ENCODE measurements at regions not wholly inside any gene's neighbourhood (a gene's known extent, or its start where the extent isn't known, plus 50 kb on each side); places are given as distances from the start of the nearest gene placed in this dataset.
"Not testable (repeated sequence)": the region's sequence is repeated elsewhere in the genome, so short reads cannot be mapped to it uniquely, and the experiment has no call there.

DNA sequence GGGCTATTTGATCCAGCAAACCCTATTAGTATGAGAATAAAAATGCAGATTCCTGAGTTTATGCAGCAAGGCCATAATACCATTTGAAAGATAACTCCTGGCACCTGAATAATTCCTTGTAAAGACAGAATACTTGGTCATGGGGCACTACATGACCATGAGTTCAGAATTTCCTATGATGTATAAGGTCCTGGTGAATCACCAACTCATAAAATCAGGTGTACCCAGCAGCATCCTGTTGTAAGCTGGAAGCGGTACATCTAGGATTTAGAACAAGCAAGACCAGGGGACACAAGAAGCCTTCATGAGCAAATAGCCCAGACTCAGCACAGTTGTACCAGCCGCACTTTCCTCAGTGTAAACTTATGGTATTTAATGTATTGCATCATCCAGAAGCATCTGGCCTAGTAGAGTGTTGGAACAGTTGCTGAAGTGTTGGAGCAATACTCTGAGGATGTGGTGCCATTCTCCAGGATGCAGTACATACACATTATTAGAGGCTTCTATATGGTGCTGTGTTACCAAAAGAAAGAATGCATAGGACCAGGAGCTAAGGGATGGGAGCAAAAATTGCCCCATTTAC lies 233.4 kb downstream of the SQOR start:
- DNase-seq = no peak

DNA sequence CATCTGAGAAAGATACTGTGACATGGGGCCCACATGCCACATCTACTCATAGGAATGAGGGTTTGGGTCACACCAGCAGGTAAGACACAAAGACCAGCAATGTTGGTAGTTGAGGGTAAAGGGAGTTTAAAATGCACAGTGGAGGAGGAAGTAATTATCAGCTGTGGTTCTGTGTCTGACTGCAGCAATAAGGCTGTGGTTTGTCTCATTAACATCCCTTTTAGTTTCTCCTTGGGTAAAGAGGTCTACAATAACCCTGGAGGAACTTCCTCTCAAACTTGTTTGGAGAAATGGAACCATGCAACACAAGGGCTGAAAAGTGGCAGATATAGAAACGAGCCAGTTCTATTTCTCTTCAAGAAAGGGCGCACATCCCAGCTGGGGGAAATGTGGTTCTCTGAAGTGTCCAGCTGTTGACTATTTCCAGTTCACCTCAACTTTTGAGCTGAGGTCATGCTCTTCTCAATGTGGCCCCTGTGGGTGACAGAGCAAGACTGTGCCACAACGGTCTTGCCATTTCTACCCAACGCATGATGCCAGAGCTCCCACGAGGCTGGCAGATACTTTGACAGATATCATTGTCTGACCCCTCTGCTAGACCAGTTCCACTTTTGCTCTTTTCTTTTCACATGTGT lies 234.3 kb downstream of the SQOR start:
- no peak for DNase-seq

DNA sequence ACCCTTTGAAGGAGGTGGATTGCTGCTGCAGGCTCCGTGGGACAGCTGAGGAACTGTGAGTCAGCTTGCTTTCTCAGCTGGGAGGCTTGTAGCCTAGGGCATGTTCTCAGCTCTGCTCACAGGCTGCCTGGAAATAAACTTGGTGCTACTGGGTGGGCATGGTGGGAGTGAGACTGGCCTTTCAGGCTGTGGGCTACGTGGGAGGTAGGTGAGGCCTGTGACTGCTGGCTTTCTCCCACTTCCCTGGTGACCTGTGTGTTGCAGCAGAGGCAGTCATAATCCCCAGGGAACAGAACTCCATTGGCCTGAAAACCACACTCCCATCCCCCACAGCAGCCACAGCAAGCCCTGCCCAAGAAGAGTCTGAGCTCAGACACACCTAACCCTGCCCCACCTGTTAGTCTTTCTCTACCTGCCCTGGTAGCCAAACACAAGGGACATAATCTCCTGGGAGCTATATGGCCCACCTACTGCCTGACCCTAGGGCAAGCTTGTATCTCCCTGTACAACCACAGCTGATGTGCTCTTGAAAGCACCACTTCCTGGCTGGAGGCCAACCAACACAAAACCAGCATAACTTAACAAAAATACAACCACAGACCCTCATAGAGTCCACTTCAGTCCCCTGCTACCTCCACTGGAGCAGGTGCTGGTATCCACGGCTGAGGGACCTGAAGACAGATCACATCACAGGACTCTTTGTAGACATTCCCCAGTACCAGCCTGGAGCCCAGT lies 236.5 kb downstream of the SQOR start:
- DNase-seq = no peak

DNA sequence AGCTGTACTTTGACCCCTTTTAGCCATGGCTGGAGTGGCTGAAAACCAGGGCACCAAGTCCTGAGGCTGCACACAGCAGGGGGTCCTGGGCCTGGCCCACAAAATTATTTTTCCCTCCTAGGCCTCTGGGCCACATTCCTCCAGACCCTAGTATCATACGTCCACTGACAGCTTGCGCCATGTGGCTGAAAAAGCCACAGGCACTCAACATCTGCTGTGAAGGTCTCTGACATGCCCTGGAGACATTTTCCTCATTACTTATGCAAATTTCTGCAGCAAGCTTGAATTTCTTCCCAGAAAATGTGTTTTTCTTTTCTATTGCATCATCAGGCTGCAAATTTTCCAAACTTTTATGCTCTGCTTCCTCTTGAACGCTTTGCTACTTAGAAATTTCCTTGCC lies 239.0 kb downstream of the SQOR start:
- peak in 1 of 3 donors; percentile 53 for DNase-seq

DNA sequence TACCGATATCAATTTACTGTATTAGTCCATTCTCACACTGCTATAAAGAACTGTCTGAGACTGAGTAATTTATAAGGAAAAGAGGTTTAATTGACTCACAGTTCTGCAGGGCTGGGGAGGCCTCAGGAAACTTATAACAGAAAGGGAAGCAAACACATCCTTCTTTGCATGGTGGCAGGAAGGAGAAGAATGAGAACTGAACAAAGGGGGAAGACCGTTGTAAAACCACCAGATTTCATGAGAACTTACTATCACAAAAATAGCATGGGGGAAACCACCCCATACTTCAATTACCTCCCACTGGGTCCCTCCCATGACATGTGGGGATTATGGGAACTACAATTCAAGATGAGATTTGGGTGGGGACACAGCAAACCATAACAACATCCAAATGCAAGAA lies 239.7 kb downstream of the SQOR start:
- not testable (repeated sequence) for DNase-seq

DNA sequence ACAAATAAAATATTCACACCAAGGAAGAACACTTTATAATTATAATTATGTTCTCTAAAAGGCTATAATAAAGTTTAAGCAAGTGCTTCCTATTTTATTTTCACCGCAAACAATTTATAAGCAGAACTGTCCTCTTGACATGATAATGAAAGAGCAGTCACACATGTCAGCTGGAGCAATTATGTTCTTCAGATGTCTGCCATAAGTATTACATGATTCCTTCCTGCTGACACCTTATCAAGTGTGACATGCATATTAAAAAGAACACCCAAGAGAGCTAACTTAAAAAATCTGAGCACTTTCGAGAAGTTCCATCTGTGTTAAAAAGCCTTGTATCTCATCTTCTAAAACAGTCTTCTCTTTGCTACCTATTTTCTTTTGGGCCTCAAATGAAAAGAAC lies 249.5 kb downstream of the SQOR start:
- DNase-seq = no peak

DNA sequence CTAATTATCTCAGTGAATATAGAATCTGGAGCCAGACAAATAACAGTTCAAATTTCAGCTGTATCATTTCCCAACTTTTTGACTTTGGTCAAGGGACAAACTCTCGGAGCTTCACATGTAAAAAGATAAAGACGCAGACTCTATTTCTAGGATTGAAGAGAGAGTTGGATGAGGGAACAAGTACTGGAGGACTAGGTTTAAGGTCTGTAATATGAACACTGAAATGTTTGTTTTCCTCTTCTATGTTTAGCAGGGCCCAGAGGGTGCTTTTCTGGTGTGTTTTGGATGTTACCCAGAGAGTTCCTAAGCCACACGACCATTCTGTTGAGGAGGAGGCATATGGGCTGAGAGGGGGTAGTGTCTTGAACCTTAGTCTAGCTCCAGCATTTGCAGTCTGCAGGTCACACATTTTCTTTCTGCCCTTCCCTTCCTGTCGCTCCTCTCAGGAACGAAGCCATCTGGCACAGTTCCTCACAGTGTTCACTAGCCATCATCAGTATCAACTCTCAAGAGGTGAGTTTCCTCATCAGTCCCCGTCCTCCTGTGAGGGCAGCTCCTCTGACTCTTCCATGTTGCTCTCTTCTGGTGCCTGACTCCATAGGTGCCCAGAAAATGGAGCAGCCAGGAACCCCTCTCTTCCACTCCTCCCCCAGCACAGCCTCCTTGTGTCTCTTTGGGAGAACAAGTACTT lies 250.1 kb downstream of the SQOR start:
- peak in 1 of 3 donors; percentile 10 for DNase-seq

DNA sequence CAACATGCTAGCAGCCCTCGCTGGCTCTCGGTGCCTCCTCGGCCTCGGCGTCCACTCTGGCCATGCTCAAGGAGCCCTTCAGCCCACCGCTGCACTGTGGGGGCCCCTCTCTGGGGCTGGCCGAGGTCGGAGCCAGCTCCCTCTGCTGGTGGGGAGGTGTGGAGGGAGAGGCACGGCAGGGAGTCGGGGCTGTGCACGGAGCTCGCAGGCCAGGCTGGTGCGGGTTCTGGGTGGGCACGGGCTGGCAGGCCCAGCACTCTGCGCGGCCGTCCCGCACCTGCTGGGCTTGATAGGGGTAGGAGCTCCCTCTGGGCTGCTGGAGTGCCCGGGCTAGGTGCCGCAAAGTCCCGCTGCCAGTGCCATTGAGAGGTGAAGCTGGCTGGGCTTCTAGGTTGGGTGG lies 251.0 kb downstream of the SQOR start:
- DNase-seq = no peak

DNA sequence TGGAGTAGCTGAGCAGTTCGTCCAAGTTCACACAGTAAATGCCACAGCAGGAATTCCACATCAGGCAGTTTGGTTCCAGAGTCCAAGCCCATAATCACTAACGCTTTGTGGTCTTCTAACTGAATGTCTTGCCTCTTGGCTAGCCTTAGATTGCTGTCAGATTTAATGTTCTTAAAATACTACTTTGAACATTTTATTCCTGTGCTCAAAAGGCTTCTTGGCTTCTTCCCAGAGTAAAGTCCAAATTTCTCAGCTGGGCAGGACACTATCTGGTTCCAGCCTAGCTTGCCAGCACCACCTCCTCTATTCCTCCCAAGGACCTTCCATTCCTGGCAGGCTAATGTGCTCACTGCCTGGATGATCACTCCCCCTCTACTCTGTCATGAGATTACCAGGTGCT lies 256.9 kb downstream of the SQOR start:
- DNase-seq = peak in 2 of 3 donors; percentile 63 to 77

DNA sequence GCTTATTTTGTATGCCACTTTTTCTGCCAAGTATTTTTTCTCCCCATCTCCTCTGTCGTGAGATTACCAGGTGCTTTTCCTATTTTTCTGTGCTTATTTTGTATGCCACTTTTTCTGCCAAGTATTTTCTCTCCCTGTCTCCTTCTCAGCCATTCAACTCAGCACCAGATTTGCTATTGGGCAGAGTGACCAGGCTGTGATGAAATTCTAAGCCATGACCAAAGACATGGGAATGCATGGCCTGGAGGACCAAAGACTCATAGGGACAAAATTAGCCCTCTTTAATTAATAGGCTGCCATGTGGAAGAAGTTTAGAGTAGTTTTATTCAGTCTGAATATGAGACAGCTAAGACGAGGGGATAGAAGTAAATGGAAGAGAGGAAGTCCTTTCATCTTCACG lies 257.4 kb downstream of the SQOR start:
- no peak for DNase-seq

DNA sequence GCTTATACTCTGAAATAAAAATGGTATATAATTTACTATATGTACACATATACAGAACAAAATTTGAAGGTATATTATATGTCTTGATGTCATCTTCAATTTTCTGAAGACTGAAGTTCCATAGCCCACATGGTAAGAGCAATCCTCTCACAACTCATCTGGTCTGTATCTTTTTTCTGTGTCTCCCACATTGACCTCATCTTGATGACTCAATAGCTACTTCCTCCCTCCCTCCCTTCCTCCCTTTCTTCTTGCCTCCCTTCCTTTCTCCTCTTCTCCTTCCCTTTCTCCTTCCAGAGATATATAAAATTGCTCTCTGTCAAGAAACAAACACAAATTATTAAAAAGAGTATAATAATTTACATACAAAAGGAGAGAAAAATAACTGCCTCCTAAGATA lies 268.5 kb downstream of the SQOR start:
- no peak for DNase-seq

DNA sequence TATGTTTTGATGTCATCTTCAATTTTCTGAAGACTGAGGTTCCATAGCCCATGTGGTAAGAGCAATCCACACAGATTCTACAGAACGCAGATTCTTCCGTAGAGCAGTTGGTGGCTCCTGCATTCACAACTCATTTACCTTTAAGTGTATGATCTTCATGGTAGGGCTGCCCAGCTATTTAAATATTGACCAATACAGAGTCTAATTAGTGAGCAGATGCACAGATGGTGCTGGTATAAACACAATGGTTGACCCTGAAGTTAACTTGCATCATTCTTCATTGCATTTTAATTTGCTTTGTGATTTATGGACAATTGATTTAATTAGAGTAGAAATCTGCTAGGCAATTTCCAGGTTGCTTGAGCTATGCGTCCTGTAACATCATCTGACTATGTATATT lies 269.2 kb downstream of the SQOR start:
- DNase-seq = no peak

DNA sequence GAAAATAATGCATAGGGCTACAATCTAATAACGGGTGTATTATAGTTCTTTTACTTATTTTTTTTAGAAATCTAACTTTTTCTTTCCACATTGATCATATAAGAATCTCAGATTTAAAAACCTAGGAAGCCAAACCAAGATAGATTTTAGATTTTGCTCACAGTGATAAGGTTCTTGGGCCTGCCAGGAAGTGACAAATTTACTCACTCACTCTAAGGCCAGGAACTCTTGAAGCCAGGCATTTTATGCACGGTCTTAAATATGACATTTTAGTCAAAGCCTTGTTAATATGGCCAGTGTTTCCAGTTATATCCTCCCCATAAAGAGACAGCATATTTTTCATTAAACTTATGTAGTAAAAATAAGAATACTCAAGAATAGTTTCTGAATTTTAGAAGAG lies 271.4 kb downstream of the SQOR start:
- no peak for DNase-seq

DNA sequence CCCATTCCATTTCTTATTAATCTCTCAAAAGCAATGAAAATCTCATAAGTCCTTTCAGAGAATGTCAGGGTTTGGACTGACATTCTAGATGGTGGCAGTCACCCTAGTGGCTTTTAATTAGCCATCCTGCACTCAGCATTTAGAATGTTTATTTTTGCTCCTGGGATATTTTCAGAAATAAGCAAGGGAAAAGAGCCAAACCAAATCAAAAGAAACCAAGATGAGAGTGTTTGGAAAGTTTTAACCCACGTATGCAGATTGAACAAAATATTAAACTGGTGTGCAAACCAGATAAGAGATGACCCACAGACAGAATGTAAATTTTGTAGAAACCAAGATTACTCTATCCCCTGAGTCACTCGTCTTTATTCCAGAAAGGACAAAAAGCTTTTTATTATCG lies 275.8 kb downstream of the SQOR start:
- DNase-seq = no peak

DNA sequence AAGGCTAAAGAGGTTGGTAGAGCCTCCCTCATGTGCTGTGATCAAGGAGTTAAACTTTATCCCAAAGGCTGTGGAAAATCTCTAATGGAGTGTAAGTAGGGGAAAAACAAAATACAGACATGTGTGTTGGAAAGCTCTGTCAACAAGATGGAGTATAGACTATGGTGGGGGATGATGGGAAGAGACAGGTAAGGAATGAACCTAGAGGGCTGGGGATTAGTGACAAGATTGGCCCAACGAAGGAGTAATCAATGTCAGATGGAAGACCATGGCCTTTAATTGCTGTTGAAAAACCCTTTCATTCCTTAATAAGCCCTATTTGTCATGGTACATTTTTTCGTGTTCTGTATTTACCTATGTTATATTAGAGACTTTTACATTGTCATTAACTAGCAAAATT lies 278.6 kb downstream of the SQOR start:
- DNase-seq = no peak

DNA sequence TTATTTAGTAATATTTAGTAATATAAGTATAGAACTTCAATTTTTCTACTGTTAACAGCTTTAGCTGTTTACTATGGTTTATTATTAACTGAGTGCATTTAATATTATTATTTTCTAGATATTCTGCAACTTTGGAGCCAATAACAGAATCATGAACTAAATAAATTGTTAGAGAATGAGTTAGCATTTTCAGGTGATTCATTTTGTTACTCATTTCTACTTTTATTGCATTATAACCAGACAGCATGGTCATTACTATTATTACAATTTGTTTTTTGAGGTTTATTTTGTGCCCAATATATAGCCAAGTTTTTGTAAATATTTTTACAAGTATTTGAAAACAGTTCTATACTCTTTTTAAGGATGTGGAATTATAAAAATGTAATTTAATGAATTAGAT lies 279.6 kb downstream of the SQOR start:
- no peak for DNase-seq

DNA sequence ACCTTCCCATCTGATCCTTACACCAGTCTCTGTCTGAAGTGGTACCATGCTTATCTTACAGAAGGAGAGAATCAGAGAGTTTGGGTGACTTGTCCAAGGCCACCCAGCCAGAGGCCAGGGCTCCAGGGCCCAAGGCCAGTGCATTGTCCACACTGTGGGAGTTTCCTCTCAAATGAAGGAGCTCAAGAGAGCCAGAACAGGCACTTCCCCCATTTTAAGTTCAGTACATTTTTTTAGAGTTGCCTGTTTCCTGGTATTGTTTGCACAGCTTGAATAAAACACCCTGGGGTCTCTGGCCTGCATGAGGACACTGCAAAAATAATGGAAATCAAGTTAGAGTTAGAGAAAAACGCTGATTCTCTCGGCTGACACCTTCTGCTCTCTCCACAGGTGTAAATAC lies 284.0 kb downstream of the SQOR start:
- DNase-seq = no peak

DNA sequence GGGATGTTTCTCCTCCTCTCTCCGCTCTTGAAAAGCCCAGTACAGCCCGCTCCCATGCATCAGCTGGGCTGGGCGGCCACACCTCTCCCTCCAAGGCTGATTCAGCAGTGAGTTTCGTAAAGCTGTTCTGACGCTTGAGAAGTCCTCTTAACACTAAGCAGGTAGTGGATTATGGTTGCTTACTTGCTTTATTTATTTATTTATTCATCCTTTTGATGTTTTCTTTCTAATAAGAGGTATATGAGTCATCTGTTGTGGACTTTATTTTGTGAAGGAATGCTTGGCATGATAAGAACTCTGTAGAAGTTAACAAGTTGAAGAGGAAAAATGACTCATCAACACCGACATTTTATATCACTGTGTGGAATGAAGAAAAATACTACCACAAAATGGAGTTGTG lies 285.0 kb downstream of the SQOR start:
- DNase-seq = peak in 1 of 3 donors; percentile 20

DNA sequence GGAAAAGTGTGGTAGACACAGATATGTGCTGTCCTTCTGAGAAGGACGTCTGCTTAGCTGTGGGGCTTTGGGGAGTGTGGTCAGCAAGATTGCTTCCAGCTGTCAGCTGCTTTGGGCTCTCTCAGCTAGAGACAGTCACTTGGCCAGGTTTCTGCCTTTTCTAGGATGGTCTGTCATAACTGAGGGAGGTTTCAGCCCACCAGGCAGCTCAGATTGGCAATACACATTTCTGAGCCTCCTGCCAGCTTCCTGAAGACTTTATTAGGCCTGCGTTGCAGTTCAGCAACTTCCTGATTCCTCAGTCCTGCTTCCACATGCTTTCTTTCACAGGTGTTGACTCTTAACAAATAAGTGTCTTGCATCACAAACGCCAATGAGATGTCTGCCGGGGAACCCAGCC lies 286.5 kb downstream of the SQOR start:
- peak in 2 of 3 donors; percentile 10 to 48 for DNase-seq

DNA sequence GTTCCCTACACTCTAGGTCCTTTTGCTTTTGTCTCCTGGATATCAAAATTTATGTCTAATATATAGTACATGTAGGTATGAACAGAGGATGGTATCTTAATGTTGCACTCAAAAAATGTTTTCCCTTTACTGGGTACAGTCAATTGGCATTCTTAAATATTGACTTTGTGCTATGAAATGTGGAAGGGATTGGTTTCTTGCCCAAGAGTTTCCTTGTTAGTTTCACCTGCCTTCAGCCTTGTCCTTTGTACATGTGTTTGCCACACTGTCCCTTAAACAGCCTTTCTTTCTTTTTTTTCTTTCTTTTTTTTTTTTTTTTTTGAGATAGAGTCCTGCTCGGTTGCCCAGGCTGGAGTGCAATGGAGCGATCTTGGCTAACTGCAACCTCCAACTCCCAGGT lies 287.1 kb downstream of the SQOR start:
- DNase-seq = no peak

DNA sequence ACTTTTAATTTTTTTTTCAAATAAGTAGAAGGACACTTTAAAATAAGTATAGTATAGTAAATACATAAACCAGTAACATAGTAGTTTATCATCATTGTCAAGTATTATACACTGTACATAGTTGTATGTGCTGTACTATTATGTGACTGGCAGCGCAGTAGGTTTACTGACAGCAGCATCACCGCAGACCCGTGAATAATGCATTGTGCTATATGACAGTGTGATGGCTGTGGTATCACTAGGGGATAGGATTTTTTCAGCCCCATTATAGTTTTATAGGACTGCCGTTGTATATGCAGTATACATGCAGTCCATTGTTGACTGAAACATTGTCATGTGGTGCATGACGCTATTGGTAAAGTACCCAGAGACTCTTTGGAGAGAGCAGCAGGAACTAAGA lies 306.5 kb downstream of the SQOR start:
- DNase-seq = no peak

DNA sequence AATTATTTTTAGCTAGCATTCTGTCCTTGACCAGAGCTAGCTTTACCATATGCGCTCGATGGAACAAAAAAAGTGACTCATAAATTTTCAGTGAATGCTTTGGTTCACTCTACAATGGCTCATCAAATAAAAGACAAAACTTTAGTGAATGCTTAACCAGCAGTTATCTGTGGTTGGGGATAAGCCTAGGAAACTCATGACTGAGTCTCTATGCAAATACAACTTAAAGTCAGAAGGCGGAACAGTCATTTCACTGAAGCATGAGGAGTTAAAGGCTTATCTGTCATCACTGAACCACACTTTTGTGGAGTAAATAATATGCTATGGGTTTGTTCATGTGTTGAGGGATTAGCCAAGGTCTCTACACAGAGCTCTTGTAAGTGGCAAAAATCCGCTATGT lies 308.4 kb downstream of the SQOR start:
- no peak for DNase-seq

DNA sequence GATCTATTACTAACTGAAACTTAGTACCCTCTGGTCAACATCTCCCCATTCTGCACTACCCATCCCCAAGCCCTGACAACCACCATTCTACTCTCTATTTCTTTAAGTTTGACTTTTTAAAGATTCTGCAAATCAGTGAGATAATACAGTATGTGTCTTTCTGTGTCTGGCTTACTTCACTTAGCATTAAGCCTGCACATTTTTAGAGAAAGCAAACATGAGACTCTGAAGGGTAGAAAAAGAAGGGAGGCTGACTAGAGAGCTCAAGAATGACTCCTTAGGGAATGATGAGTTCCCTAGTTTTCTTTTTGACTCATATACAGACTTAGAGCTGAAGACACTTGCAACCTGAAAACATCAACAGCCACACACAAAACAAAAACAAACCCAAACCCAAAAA lies 311.3 kb downstream of the SQOR start:
- DNase-seq = no peak
